Duodenal mucosa (tissue), 2 donors: ENCODE measurements at regions not wholly inside any gene's neighbourhood (a gene's known extent, or its start where the extent isn't known, plus 50 kb on each side); places are given as distances from the start of the nearest gene placed in this dataset.
A peak's percentile ranks its signal among the peaks of the same experiment; 100 is the strongest.

Source experiments
- H3K27ac ChIP-seq: one replicate; pipeline ENCODE4 v1.7.0; 2013; ENCODE audit warnings: low read depth, low read length
- H3K27me3 ChIP-seq, 2 donors: one replicate each; pipeline ENCODE4 v1.7.0; 2013; ENCODE audit warnings: low read length in 2 of 2, control low read depth in 1 of 2; ENCODE audit not compliant: insufficient read depth in 2 of 2, control insufficient read depth in 1 of 2
- H3K36me3 ChIP-seq, 2 donors: one replicate each; pipeline ENCODE4 v1.7.0; 2013; ENCODE audit warnings: low read length in 2 of 2, control low read depth in 1 of 2; ENCODE audit not compliant: insufficient read depth in 2 of 2, control insufficient read depth in 1 of 2
- H3K4me1 ChIP-seq, 2 donors: one replicate each; pipeline ENCODE4 v1.7.0; 2013; ENCODE audit warnings: low read length in 2 of 2, control low read depth in 1 of 2; ENCODE audit not compliant: insufficient read depth in 2 of 2, control insufficient read depth in 1 of 2
- H3K4me3 ChIP-seq, 2 donors: one replicate each; pipeline ENCODE4 v1.7.0; 2013; ENCODE audit warnings: low read length in 2 of 2, low read depth in 1 of 2
- H3K9ac ChIP-seq, 2 donors: one replicate each; pipeline ENCODE4 v1.7.0; 2013; ENCODE audit warnings: low read length in 2 of 2, low read depth in 1 of 2
- H3K9me3 ChIP-seq, 2 donors: one replicate each; pipeline ENCODE4 v1.7.0; 2013; ENCODE audit warnings: low read length in 2 of 2, control low read depth in 1 of 2; ENCODE audit not compliant: control insufficient read depth in 1 of 2

- peak overlapping the region; percentile 6 to 41 for H3K9ac ChIP-seq
- peak overlapping the region; percentile 88 for H3K27ac ChIP-seq
- H3K4me3 ChIP-seq: peak overlapping the region; percentile 33 to 49
- no peaks in the 10 kb centered on the region for H3K36me3 ChIP-seq
- peaks cover 39 to 63% of the 10 kb centered on the region in 2 donors for H3K4me1 ChIP-seq
- H3K27me3 ChIP-seq: no peaks in the 10 kb centered on the region
- no peaks in the 10 kb centered on the region for H3K9me3 ChIP-seq
Observed at GRCh38 chr3:193843474-193844301, 250.7 kb downstream of the OPA1 start.

- no peak overlapping the region for H3K4me3 ChIP-seq
- no peaks in the 10 kb centered on the region for H3K9me3 ChIP-seq
- H3K9ac ChIP-seq: no peak overlapping the region
- H3K27me3 ChIP-seq: no peaks in the 10 kb centered on the region
- H3K4me1 ChIP-seq: peaks cover 39 to 63% of the 10 kb centered on the region in 2 donors
- peak overlapping the region; percentile 59 for H3K27ac ChIP-seq
- no peaks in the 10 kb centered on the region for H3K36me3 ChIP-seq
Observed at GRCh38 chr3:193844472-193844871, 251.5 kb downstream of the OPA1 start.

- no peak overlapping the region for H3K4me3 ChIP-seq
- no peaks in the 10 kb centered on the region for H3K36me3 ChIP-seq
- H3K27ac ChIP-seq: no peak overlapping the region
- H3K9ac ChIP-seq: no peak overlapping the region
- H3K27me3 ChIP-seq: no peaks in the 10 kb centered on the region
- H3K9me3 ChIP-seq: no peaks in the 10 kb centered on the region
- peaks cover 36 to 62% of the 10 kb centered on the region in 2 donors for H3K4me1 ChIP-seq
Observed at GRCh38 chr3:193845144-193845543, 252.1 kb downstream of the OPA1 start.

GRCh38 chr3:193846569-193846968, 253.6 kb downstream of the OPA1 start:
- Histone ChIP-seq H3K9me3 (no peaks in the 10 kb centered on the region), H3K4me3 (no peak overlapping the region), H3K36me3 (no peaks in the 10 kb centered on the region), H3K27ac (no peak overlapping the region), H3K27me3 (no peaks in the 10 kb centered on the region), H3K4me1 (peaks cover 35 to 63% of the 10 kb centered on the region in 2 donors), H3K9ac (no peak overlapping the region)

- H3K4me1 ChIP-seq: peaks cover 29 to 63% of the 10 kb centered on the region in 2 donors
- H3K36me3 ChIP-seq: no peaks in the 10 kb centered on the region
- H3K4me3 ChIP-seq: no peak overlapping the region
- no peaks in the 10 kb centered on the region for H3K27me3 ChIP-seq
- H3K9ac ChIP-seq: no peak overlapping the region
- no peaks in the 10 kb centered on the region for H3K9me3 ChIP-seq
- peak overlapping the region; percentile 42 for H3K27ac ChIP-seq
Observed at GRCh38 chr3:193847402-193847801, 254.4 kb downstream of the OPA1 start.

GRCh38 chr3:193848547-193848946, 255.5 kb downstream of the OPA1 start:
- Histone ChIP-seq H3K36me3 (no peaks in the 10 kb centered on the region), H3K4me3 (no peak overlapping the region), H3K9ac (no peak overlapping the region), H3K4me1 (peaks cover 30 to 63% of the 10 kb centered on the region in 2 donors), H3K27ac (no peak overlapping the region), H3K27me3 (no peaks in the 10 kb centered on the region), H3K9me3 (no peaks in the 10 kb centered on the region)

- H3K9ac ChIP-seq: no peak overlapping the region
- H3K4me1 ChIP-seq: peaks cover 26 to 52% of the 10 kb centered on the region in 2 donors
Observed at GRCh38 chr3:193850084-193850619, 257.1 kb downstream of the OPA1 start.

GRCh38 chr3:193851428-193851847, 258.4 kb downstream of the OPA1 start:
- Histone ChIP-seq H3K36me3 (no peaks in the 10 kb centered on the region), H3K4me3 (no peak overlapping the region), H3K9me3 (no peaks in the 10 kb centered on the region), H3K4me1 (peaks cover 21 to 39% of the 10 kb centered on the region in 2 donors), H3K27ac (no peak overlapping the region), H3K9ac (no peak overlapping the region), H3K27me3 (no peaks in the 10 kb centered on the region)

More at GRCh38 chr3:193850084-193850619, 257.1 kb downstream of the OPA1 start:
- Histone ChIP-seq H3K36me3 (no peaks in the 10 kb centered on the region), H3K27ac (no peak overlapping the region), H3K27me3 (no peaks in the 10 kb centered on the region), H3K9me3 (no peaks in the 10 kb centered on the region), H3K4me3 (no peak overlapping the region)

GRCh38 chr3:193851941-193852674, 259.1 kb downstream of the OPA1 start:
- no peaks in the 10 kb centered on the region for H3K27me3 ChIP-seq
- no peaks in the 10 kb centered on the region for H3K9me3 ChIP-seq
- no peak overlapping the region for H3K4me3 ChIP-seq
- no peak overlapping the region for H3K9ac ChIP-seq
- no peaks in the 10 kb centered on the region for H3K36me3 ChIP-seq
- peaks cover 18 to 35% of the 10 kb centered on the region in 2 donors for H3K4me1 ChIP-seq
- H3K27ac ChIP-seq: no peak overlapping the region

GRCh38 chr3:193852901-193853300, 259.9 kb downstream of the OPA1 start:
- no peak overlapping the region for H3K4me3 ChIP-seq
- H3K9ac ChIP-seq: no peak overlapping the region
- H3K27ac ChIP-seq: no peak overlapping the region
- peaks cover 18 to 36% of the 10 kb centered on the region in 2 donors for H3K4me1 ChIP-seq
- H3K27me3 ChIP-seq: no peaks in the 10 kb centered on the region
- H3K9me3 ChIP-seq: no peaks in the 10 kb centered on the region
- no peaks in the 10 kb centered on the region for H3K36me3 ChIP-seq
